HG03095 (cell line): ENCODE measurements at regions not wholly inside any gene's neighbourhood (a gene's known extent, or its start where the extent isn't known, plus 50 kb on each side); places are given as distances from the start of the nearest gene placed in this dataset.
"Not testable (repeated sequence)": the region's sequence is repeated elsewhere in the genome, so short reads cannot be mapped to it uniquely, and the experiment has no call there.

Experiments
- ATAC-seq: cut with Tn5 transposase; IDR thresholded peaks from one replicate; pipeline ENCODE4 v1.9.1; 2021; ENCODE audit warnings: moderate library complexity; ENCODE audit not compliant: unreplicated experiment

DNA sequence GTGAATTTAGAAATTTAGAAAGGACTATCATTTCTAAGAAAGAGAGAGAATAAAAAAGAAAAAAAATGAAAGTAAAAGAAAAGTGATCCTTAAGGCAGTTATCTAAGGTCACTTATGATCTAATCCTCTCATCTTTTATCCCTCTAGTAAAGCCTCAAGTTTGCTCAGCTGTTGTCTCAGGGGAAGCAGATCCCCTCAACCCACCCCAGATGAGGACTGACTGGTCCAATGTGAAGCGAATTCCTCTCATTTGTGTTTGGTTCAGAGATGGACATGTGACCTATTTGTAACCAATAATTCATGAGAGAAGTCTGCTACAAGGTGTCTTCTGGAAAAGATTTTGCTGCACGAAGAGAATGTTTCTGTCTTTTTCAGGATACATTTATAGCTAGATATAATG, 1591.3 kb downstream of the ADGRL3 start:
- no peak for ATAC-seq

DNA sequence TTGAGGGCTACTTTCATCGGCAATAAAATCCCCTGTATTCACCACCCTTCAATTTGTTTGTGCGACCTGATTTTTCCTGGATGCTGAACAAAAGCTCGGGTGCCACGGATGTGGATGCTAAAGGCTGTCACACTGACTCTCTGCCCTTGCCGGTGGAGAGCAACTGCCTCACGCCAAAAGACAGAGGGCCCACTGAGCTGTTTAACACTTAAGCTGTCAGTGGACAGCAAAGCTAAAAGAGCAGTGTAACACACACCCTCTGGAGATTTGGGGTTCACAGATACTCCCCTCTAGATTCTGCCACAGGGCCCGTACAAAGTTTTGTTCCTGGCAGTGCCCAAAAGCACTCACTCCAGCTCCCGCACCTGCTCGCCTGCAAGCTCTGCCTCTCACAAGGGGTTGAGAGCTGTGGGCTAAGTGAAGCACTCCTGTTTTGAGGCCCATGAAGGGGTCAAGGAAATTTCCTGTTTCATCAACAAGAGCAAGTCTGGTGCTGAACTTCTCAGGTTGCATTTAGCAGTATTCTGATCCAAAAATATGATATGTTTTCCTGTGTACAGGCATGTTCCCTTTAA, 1571.9 kb downstream of the ADGRL3 start:
- no peak for ATAC-seq

DNA sequence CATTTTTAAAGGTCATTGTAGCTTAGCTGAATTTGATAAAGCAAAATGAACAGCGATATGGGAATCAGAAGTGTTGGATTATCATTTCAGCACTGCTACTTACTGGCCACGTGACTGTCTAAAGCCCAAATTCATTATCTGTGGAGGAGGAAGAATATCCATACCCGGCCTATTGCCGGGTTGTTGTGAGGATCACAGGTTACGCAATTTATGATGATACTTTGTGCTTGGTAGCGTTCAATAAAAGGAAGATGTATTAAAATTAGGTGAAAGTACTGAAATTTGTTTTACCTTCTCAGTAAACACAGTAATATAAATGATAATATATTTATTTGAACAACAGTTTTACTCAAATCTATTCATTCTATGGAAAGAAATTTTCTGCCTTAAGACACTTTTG, 1540.2 kb downstream of the ADGRL3 start:
- ATAC-seq = no peak

DNA sequence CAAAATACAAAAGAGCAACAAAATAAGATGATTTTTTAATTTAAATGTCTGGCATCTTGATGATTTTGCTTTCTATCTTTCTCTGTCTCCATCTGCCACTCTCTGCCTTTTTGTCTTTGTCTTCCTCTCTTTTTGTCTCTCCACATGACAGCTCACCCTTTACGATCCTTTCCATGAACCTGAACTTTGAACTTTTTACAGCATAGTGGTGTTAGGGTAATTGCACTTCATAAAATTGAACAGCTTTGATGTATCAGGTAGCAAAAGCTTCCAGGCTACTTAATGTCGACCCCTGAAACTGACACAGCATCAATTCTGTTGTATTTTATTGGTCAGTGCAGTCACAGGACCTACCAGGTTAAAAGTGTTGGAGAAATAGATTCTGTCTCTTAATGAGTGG, 1517.0 kb downstream of the ADGRL3 start:
- ATAC-seq = no peak

DNA sequence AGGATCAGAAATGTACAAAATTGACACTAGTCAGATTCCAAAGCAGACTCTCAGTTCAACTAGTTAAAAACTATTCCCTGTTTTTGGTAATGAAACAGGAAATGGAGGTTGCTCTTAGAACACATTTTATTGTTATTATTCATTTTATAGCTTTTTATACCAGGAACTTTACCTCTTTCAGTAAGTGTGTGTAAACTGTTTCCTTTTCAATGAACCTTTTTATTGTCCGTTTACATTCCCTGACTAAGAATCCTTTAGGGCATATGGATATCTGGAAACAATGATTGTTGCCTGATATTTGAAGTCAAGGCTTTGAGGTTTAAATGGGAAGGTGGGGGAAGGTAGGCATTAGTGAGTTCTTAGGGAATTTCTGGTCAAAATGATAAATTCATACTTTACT, 1511.4 kb downstream of the ADGRL3 start:
- ATAC-seq = no peak

DNA sequence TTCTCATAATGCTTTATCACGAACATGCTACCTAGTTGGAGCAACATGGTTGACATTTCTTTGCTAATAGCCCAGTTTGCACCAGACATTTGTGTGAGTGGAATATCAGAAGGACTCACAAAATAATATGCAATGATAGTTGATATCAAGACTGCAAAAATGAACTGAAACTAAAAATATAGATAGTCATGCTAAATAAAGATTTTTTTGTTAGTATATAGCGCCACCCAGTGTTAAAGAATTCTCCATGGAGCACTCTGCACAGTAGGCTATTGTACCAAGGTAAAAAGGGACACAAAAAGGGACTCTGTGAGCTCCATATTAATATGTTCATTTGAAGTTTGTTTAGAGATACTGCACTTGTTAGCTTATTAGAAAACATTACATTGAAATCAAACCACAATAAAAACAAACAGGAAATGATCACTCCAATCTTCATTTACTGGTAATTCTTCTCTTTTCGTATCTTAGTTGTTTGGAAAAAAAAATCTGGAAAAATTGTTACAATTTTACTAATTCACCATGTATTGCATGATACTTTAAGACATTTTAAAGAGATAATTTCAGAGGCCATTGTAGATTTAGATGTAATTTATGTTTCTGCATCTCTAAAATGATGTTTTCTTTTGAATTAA, 1509.6 kb downstream of the ADGRL3 start:
- ATAC-seq = no peak

DNA sequence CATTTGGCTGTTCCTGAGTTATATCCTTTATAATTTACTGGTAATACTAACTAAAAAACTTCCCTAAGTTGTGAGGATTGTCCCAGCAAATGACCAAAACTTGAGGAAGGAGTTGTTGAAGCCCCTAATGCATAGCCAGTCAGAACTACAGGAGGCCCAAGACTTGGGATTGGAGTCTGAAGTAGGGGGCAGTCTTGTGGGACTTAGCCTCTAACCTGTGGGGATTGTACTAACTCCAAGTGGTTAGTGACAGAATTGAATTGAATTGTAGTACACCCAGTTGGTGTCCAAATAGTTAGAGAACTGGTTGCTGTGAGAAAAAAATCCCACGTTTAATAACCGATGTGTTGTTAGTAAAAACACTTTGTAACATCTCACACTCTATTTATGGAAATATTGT, 1506.3 kb downstream of the ADGRL3 start:
- ATAC-seq = no peak

DNA sequence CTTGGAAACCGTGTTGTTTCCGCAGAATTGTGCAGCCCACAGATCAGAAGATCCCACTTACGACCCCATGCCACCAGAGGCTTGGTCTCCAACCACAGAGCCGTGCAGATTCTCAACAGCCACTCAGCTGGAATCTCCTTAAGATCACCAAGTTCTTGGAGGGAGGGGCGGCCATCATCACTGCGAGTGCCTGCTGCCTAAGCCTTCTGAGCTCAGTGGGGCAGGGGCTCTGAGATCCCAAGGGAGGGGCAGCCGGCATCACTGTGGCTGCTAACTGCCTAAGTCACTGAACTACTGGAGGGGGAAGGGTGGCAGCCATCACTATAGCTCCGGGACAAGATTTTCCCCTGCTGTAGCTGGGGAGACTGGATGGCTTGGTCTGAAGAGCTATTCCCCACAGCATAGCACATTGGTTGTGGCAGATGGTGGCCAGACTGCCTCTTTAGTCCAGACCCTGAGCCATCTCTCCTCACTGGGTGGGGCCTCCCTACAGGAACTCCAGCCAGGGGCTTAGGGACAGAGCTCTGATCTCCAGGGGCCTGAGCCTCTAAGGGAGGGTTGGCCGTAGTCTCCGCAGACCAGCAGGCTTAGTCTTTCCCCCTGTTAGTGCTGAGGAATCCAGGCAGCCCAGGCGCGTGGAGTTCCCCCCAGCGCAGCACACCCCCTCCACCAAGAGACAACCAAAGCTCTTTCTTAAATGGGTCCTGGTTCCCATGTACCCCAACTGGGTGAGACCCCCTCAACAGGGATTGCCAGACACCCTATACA, 1483.9 kb downstream of the ADGRL3 start:
- ATAC-seq = no peak

DNA sequence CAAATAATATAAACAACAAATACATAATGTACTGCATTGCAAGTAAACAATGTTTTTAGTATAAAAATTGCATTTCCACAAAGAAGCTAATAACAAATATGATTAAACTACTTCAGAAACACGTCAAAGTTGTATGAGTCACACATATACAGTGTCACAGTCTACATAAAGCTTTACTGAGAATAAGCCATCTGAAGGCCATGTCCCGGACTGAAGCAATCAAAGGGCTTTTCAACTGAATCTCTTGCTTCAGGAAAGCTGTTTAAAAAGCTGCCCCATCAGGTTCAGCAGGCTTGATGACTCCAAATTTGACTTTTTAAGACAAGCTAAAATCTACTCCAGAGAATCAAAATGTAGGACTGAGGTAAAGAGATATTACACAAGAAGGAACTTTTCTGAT, 1476.8 kb downstream of the ADGRL3 start:
- ATAC-seq = no peak

DNA sequence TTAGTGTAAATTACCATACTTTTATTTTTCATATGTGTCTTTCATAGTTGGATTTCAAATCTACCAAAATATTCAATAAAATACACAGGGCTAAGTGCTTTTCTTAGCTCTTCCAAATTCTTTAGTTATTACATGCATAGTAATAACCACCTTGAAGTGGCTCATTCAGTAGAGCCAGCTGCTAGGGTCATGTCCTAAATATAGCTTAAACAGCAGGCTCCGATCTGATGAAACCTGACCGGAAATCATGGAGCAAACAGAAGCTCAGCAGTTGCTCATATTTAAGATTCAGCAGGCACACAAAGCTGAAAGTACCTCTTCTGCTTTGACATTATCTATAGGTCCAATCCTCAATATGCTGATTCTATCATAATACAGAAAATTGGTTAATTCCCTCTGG, 1470.4 kb downstream of the ADGRL3 start:
- no peak for ATAC-seq

DNA sequence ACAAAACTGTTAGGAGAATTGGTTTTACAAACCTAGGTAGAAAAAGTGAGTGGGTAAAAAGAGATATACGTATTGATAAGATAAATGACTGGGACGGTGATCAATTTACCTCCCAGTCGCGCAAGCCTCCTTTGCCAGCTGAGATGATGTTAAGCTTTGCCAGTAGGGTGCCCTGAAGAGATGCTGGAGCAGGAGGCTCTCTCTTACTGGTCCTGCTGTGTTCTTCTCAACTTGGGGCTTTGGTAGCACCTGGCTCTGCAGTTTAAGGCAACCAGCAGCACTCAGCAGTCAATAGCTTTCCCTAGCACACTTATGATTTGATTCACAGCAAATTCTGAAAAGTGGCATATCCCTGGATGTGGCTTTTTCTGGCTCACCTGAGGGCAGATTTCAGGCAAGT, 1461.7 kb downstream of the ADGRL3 start:
- no peak for ATAC-seq

DNA sequence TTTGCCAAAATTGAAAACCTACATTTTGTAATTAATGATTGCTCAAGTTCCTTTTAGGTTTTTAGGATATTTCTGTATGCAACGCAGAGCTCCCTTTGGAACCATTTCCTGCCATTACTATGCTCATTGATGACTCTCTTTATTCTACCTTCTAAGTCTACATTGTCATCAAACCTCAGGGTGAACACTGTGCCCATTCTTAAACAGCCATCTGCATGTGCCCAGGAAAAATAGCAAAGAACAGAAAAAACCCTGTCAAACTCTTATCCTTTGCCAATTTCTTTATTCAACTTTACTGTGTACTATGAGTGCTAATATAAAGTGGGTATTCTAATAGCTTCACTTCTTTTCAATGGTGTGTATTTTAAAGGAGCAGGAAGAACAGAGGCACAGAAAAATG, 1455.9 kb downstream of the ADGRL3 start:
- no peak for ATAC-seq

DNA sequence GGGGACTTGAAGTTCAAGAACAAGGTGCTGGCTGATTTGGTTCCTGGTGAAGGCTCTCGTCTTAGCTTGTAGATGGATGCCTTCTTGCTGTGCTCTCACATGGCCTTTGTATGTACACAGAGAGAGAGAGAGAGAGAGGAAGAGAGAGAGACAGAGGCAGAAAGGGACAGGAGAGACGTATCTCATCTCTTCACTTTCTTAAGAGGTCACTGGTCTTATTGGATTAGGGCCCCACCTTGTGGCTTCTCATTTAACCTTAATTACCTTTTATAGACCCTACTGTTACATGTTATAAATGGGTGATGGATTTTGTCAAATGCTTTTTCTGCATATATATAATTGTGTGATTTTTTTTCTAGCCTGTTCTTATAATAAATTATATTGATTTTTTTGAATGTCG, 1444.2 kb downstream of the ADGRL3 start:
- ATAC-seq = no peak

DNA sequence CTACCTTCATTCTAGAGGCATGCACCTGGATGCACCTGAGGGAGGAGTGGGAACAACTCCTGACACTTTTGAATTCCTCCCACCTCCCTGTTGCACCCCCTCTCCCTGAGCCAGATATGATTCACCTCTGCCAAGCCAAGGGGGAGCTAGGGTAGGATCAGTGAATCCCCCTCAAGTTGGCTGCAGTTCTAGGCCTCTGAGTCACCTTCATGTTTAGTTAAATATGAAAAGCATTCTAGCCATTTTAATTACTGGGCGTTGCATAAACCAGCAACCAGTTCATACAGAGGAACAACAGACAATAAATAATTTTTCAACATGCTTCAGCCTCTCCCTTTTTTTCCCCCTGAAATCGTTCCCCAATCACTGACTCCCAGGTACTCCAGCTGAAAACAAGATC, 1440.2 kb downstream of the ADGRL3 start:
- no peak for ATAC-seq

DNA sequence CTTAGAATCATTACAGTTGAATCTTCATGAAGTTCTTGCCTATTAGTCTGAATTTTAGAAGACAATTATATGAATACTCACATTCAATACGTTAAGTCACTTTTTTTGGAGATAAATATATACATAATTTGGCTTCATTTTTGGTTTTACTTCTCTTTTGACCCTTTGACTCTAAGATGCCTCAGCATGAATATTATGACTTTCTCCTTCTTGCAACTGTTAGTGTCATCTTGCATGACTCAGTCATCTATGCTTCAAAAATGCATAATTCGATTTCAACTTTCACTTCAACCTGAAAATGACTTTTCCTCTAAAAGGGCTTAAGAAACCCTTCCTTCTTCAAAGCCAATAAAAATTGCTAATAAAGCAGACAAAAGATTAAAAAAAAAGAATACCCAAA, 1427.5 kb downstream of the ADGRL3 start:
- no peak for ATAC-seq

DNA sequence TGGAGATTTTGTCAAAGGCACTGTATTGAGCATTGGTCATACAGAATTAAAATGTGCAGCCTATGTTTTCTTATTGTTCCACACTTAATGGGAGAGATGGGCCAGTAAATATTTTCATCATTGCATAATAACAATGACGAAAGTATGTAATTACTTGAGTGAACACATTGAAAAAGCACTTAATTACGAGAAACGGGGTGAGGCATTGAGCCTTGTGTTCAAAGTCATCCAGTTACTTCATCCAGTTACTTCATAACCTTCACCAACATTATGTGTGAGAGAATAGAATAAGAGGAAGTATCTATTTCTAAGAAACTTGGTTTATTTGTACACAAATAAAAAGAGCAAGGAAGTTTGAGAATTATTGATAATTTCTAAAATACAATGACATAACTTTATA, 1427.0 kb downstream of the ADGRL3 start:
- no peak for ATAC-seq

DNA sequence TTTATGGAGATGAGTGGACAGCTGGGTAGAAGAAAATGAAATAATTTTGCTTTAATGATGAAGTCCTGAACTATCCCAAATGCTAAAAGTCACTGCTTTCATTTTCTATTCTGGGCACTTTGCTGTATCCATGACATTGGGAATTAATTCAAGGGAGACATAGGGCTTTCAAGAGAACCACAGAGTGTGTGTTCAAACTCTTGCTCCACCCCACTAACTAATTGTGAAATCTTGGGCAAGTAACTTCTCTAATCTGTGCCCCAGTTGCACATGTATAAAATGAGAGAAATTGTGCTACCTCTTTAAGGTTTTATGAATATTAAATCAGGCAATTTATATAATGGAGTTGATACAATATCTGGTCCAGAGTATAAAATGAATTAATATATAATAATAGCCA, 1422.0 kb downstream of the ADGRL3 start:
- no peak for ATAC-seq

DNA sequence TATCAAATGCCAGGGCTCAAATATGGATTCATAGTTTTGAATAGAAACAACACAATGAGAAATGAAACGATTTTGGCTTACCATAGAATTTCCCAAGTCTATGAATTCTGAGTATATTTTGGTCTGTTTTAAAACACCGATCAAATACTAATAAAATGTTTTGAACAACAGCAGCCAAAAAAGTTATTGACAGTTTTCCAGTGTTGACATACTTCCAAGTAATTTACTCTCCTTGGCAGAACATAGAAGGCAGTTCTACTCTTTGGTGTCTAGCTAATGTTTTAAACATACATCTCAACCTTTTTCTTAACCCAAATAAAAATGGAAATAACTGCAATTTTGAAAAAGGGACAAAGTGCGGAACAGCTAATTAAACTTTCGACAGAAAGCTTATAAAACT, 1419.8 kb downstream of the ADGRL3 start:
- ATAC-seq = no peak

DNA sequence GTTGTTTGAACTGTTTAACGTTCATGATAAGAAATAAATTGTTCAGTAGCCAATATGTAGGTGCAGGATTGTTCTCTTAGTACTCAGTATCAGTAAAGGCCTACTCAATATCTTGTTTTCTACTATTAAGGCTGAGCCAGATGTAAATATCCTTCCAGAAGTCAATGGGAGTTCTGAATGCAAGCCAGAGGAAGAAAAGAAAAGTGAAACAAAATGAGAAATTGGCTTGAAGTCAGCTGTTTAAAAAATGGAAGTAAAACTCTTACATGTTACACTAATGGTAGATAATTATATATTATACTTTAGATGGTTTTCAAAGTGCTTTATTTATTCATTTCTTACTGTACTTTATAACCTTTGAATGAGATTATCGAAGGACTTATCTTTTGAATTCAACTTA, 1417.9 kb downstream of the ADGRL3 start:
- ATAC-seq = no peak

DNA sequence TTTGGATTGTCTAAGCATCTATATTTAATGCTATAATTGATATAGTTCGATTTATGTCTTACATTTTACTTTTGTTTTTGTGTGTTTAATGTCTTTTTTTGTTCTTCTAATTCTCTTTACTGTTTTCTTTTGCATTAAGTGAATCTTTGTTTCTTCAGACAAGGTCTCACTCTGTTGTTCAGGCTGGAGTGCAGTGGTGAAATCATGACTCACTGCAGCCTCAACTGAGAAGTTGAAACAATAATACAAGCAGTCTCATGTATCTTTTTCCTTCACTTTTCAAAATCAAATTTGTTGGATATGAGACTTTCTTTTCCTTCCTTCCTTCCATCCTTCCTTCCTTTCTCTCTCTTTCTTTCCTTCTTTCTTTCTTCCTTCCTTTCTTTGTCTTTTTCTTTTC, 1401.6 kb downstream of the ADGRL3 start:
- no peak for ATAC-seq

DNA sequence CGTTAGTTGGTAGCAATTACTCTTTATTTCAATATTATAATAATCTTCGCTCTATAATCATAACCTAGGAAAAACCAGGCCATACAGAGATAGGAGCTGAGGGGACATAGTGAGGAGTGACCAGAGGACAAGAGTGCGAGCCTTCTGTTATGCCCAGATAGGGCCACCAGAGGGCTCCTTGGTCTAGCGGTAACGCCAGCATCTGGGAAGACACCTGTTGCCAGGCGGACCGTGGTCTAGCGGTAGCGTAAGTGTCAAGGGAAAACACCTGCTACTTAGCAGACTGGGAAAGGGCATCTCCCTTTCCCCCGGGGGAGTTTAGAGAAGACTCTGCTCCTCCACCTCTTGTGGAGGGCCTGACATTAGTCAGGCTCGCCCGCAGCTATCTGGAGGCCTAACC, 1395.1 kb downstream of the ADGRL3 start:
- not testable (repeated sequence) for ATAC-seq

DNA sequence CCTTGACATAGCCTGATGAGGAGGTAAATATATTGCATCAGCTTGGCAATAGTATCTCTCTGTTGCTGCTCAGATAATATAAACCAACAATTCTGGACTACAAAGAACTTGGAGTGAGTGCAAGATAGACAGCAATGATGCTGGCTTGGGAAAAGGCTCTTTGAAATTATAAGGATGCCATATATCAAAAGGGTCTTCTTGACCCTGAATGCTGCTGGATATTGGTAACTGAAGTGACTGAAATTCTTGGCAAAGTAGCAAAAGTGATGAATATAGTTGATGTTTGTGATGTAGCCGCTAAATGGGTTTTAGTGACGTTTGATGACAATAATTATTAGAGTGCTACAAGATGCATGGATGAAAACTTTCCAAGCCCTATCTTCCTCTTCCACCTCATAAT, 1391.6 kb downstream of the ADGRL3 start:
- no peak for ATAC-seq

DNA sequence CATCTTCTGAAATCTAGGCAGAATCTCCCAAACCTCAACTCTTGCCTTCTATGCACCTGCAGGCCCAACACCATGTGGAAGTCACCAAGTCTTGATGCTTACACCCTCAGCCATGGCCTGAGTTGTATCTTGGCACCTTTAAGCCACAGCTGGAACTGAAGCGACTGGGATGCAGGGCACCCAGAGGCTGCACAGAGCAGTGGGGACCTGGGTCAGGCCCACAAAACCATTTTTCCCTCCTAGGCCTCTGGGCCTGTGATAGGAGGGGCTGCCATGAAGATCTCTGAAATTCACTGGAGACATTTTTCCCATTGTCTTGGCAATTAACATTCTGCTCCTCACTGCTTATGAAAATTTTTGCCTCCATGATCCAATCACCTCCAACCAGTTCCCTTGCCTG, 1388.5 kb downstream of the ADGRL3 start:
- no peak for ATAC-seq
